KMS-11 (cell line): ENCODE measurements at regions not wholly inside any gene's neighbourhood (a gene's known extent, or its start where the extent isn't known, plus 50 kb on each side); places are given as distances from the start of the nearest gene placed in this dataset.

ENCODE experiments used
- H2AFZ ChIP-seq: fragments of 200-600 bp; sonication (generic); 2 replicates; pipeline ENCODE4 v1.6.1; 2016; ENCODE audit warnings: antibody characterized with exemption, mixed run types, low read depth
- H3K27ac ChIP-seq: fragments of 200-600 bp; sonication (generic); 2 replicates; pipeline ENCODE4 v1.6.1; 2016; ENCODE audit warnings: mild to moderate bottlenecking, mixed run types
- H3K27me3 ChIP-seq: fragments of 200-600 bp; sonication (generic); 2 replicates; pipeline ENCODE4 v1.6.1; 2017; ENCODE audit warnings: mild to moderate bottlenecking, low read depth, mixed run types, moderate library complexity; ENCODE audit not compliant: insufficient read depth
- H3K36me3 ChIP-seq: fragments of 200-600 bp; sonication (generic); 2 replicates; pipeline ENCODE4 v1.6.1; 2017; ENCODE audit warnings: mild to moderate bottlenecking, mixed run types; ENCODE audit not compliant: insufficient read depth
- H3K4me1 ChIP-seq: fragments of 200-600 bp; sonication (generic); 2 replicates; pipeline ENCODE4 v1.6.1; 2016; ENCODE audit warnings: mild to moderate bottlenecking, low read depth, mixed run types; ENCODE audit not compliant: poor library complexity, severe bottlenecking
- H3K4me2 ChIP-seq: fragments of 200-600 bp; sonication (generic); 2 replicates; pipeline ENCODE4 v1.7.0; 2016; ENCODE audit warnings: mild to moderate bottlenecking, mixed run types
- H3K4me3 ChIP-seq: fragments of 200-600 bp; sonication (generic); IDR thresholded peaks from 2 replicates; pipeline ENCODE4 v1.6.1; 2017; ENCODE audit warnings: low read depth, low read length, mixed read lengths; ENCODE audit not compliant: insufficient read depth
- H3K79me2 ChIP-seq: fragments of 200-600 bp; sonication (generic); 2 replicates; pipeline ENCODE4 v1.6.1; 2016; ENCODE audit warnings: low read depth, mixed run types; ENCODE audit not compliant: insufficient read depth
- H3K9ac ChIP-seq: fragments of 200-600 bp; sonication (generic); 2 replicates; pipeline ENCODE4 v1.6.1; 2016; ENCODE audit warnings: mild to moderate bottlenecking, mixed run types
- H4K20me1 ChIP-seq: fragments of 200-600 bp; sonication (generic); 2 replicates; pipeline ENCODE4 v1.6.1; 2016; ENCODE audit warnings: mild to moderate bottlenecking, mixed run types; ENCODE audit not compliant: insufficient read depth
- CTCF ChIP-seq: fragments of 200-600 bp; sonication (generic); conservative IDR thresholded peaks from 2 replicates; pipeline ENCODE4 v1.6.1; 2017; ENCODE audit warnings: low read depth, mild to moderate bottlenecking, antibody characterized with exemption, low read length, moderate library complexity, mixed read lengths

GRCh38 chr6:122553697-122554096 is 56.5 kb upstream of the PKIB start:
- H3K79me2 ChIP-seq: no peaks in the 10 kb centered on the region
- no peak overlapping the region for H3K27ac ChIP-seq
- H2AFZ ChIP-seq: no peak overlapping the region
- no peaks in the 10 kb centered on the region for H3K4me1 ChIP-seq
- H3K4me3 ChIP-seq: no peak overlapping the region
- no peak for TF ChIP-seq CTCF
- no peaks in the 10 kb centered on the region for H3K36me3 ChIP-seq
- no peak overlapping the region for H3K9ac ChIP-seq
- no peak overlapping the region for H3K4me2 ChIP-seq
- no peaks in the 10 kb centered on the region for H4K20me1 ChIP-seq
- H3K27me3 ChIP-seq: no peaks in the 10 kb centered on the region

GRCh38 chr6:122555561-122555960 is 54.6 kb upstream of the PKIB start:
- Histone ChIP-seq H3K79me2 (no peaks in the 10 kb centered on the region), H3K4me2 (no peak overlapping the region), H3K36me3 (no peaks in the 10 kb centered on the region), H3K9ac (no peak overlapping the region), H3K27me3 (no peaks in the 10 kb centered on the region), H3K4me1 (no peaks in the 10 kb centered on the region), H3K27ac (no peak overlapping the region), H2AFZ (no peak overlapping the region), H3K4me3 (no peak overlapping the region), H4K20me1 (no peaks in the 10 kb centered on the region)
- TF ChIP-seq CTCF: no peak

- Histone ChIP-seq H3K4me1 (no peaks in the 10 kb centered on the region), H3K27me3 (no peaks in the 10 kb centered on the region), H3K9ac (no peak overlapping the region), H2AFZ (no peak overlapping the region), H3K4me2 (no peak overlapping the region), H4K20me1 (no peaks in the 10 kb centered on the region), H3K36me3 (no peaks in the 10 kb centered on the region), H3K79me2 (no peaks in the 10 kb centered on the region), H3K4me3 (no peak overlapping the region), H3K27ac (no peak overlapping the region)
- no peak for TF ChIP-seq CTCF
Observed at GRCh38 chr6:122558080-122558479, 52.1 kb upstream of the PKIB start.
